ENCODE measurements at regions not wholly inside any gene's neighbourhood (a gene's known extent, or its start where the extent isn't known, plus 50 kb on each side); places are given as distances from the start of the nearest gene placed in this dataset.

DNA sequence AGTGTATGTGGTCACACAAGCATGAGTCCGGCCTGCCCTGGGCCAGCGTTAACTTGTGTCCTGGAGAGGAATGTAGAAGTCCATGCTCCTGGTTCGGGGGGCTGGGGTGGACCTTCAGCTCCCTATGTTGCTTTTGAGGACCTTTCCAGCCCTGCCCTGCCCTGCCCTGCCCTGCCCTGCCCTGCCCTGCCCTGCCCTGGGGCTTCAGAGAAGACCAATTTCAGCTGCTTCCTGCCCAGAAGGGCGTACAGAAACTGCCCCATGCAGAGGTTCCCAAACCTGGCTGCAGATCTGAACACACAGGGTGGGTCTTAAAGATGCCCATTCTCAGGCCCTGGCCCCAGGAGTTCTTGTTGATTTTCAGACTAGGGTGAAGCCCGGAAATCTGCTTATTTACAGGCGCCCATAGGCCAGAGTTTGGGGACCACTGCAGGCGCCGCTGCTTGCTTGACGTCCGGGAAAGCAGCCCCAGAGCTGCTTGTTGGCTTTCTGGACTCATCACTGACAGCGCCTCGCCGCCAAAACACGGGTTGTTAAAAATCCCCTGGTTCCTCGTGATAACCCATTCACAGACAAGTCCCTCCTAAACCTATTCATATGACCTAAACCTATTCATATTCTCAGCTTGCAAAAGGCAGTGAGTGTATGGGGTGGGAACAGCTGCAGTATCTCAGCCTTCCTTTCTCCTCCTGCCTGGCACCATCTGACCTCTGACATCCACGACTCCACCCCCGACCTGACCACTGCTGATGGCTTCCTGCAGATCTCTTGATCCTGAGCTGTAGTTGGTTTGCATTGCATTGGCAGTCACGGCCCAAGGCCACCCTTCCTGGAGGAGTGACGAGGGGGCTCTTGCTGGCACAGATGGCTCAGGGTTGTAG, 198.3 kb downstream of the GLI2 start:
- H3K36me3 Mint-ChIP-seq (ENCODE audit: low read depth), result no peaks in the 10 kb centered on the region
- DNase-seq, result no peak
- H3K9me3 Mint-ChIP-seq, result peaks cover 2% of the 10 kb centered on the region
- no peaks in the 10 kb centered on the region for H3K27me3 Mint-ChIP-seq
- intact Hi-C loops (cut with micrococcal nuclease), result no loop called here
- ChIA-PET CTCF (no interaction called here), POLR2A (no interaction called here)
- no peak overlapping the region for H3K27ac Mint-ChIP-seq
- no peak overlapping the region for H3K4me3 Mint-ChIP-seq
- no peak for TF ChIP-seq CTCF (IDR thresholded peaks at IDR 0.05)
- H3K4me1 Mint-ChIP-seq, result no peaks in the 10 kb centered on the region
- no peak for ATAC-seq (ENCODE audit: low read depth)

DNA sequence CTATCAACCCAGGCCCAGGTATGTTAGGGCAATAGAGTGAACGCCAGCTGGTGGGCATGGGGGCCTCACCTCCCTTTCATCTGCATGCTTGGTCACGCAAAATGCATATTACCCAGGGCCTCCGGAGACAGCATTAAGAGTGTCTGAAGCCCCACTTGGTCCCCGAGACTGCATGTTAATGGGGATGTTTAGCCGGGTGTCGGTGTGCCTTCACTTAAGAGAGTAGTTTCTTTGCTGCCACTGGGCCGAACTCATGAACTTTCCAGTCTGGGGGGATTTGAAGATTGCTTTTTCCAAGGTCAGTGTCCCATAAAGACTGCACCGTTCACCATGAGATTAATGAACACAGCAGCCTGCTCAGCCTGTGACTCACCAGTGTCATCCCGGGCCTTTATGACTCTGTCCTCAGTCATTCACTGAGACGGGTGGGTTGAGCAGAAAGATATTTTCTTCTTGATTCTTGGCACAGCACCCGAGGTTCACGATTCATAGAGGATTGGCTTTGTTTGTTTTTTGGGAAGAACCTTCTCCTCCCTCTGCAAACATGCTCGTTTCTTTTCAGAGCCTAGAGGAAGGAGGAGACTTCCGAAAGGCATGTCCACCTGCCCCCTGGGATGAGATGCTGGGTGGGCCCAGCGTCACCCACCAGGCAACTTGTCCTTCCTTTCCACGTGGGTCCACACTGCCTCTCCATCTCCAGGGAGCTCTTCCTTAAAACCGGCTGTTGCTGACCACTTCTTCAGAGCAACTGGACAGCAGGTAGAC, 199.1 kb downstream of the GLI2 start:
- DNase-seq (no peak), ATAC-seq (ENCODE audit: low read depth) (no peak)
- Mint-ChIP-seq H3K36me3 (ENCODE audit: low read depth) (no peaks in the 10 kb centered on the region), H3K4me3 (no peak overlapping the region), H3K27me3 (no peaks in the 10 kb centered on the region), H3K9me3 (peaks cover 2% of the 10 kb centered on the region), H3K27ac (no peak overlapping the region), H3K4me1 (no peaks in the 10 kb centered on the region)
- TF ChIP-seq CTCF (IDR thresholded peaks at IDR 0.05), result no peak
- ChIA-PET POLR2A (no interaction called here), CTCF (no interaction called here)
- intact Hi-C loops (cut with micrococcal nuclease), result no loop called here

GRCh38 chr2:120935339-120936313, 200.0 kb downstream of the GLI2 start:
- H3K9me3 Mint-ChIP-seq, result peaks cover 2% of the 10 kb centered on the region
- ChIA-PET CTCF (no interaction called here), POLR2A (no interaction called here)
- no peak overlapping the region for H3K27ac Mint-ChIP-seq
- no peaks in the 10 kb centered on the region for H3K36me3 Mint-ChIP-seq (ENCODE audit: low read depth)
- H3K4me3 Mint-ChIP-seq, result no peak overlapping the region
- no peaks in the 10 kb centered on the region for H3K4me1 Mint-ChIP-seq
- intact Hi-C loops (cut with micrococcal nuclease), result no loop called here
- no peaks in the 10 kb centered on the region for H3K27me3 Mint-ChIP-seq
- ATAC-seq (ENCODE audit: low read depth) (no peak), DNase-seq (no peak)
- no peak for TF ChIP-seq CTCF (IDR thresholded peaks at IDR 0.05)

- no peak for ATAC-seq (ENCODE audit: low read depth)
- Mint-ChIP-seq H3K4me3 (no peak overlapping the region), H3K9me3 (no peaks in the 10 kb centered on the region), H3K36me3 (ENCODE audit: low read depth) (no peaks in the 10 kb centered on the region), H3K4me1 (no peaks in the 10 kb centered on the region), H3K27me3 (no peaks in the 10 kb centered on the region), H3K27ac (no peak overlapping the region)
- POLR2A ChIA-PET, result no interaction called here
- no peak for DNase-seq
- CTCF ChIA-PET, result no interaction called here
- intact Hi-C loops (cut with micrococcal nuclease), result no loop called here
- TF ChIP-seq CTCF (IDR thresholded peaks at IDR 0.05), result no peak
Observed at GRCh38 chr2:120936476-120937334, 201.0 kb downstream of the GLI2 start.
